GM12878 (cell line): ENCODE measurements at regions not wholly inside any gene's neighbourhood (a gene's known extent, or its start where the extent isn't known, plus 50 kb on each side); places are given as distances from the start of the nearest gene placed in this dataset.

Source experiments
- ATAC-seq: fragments of 200-7000 bp; cut with Tn5 transposase; 3 replicates; pipeline ENCODE4 v1.9.1; 2020; ENCODE audit warnings: mild to moderate bottlenecking, moderate library complexity
- BruUV-seq: library from RNA; stranded (reverse); fragments of 400-500 nt; replicated peaks from 2 replicates; lab custom pipeline; 2021; lab: Mats Ljungman, UMichigan
- CTCF ChIA-PET: fragments of 300-600 bp; sonication (Branson Sonifier 250); formaldehyde crosslinking; extraction: SDS; loops from one replicate; lab custom pipeline; 2021; ENCODE audit warnings: inconsistent platforms; lab: Yijun Ruan, JAX
- POLR2A ChIA-PET: fragments of 350-600 bp; formaldehyde crosslinking; extraction: SDS; loops from one replicate; lab custom pipeline; 2021; ENCODE audit warnings: inconsistent platforms; lab: Charles Lee
- RAD21 ChIA-PET: fragments of 300-600 bp; sonication (Branson Sonifier 250); formaldehyde crosslinking; loops from one replicate; lab custom pipeline; 2023; ENCODE audit warnings: antibody characterized with exemption; ENCODE audit not compliant: unreplicated experiment; lab: Charles Lee
- SMC1A ChIA-PET: fragments of 300-600 bp; sonication (Branson Sonifier 250); formaldehyde crosslinking; loops from one replicate; lab custom pipeline; 2023; ENCODE audit not compliant: unreplicated experiment, uncharacterized antibody; lab: Charles Lee
- DNase-seq: peaks from one replicate; pipeline ENCODE4 v3.0.0-alpha.2; 2011; ENCODE audit warnings: low read depth, low spot score
- FAIRE-seq: peaks from 3 replicates; lab custom pipeline; 2011; peaks lifted over from hg19 to GRCh38; lab: Jason Lieb, UNC
- H2AFZ ChIP-seq: 2 replicates; pipeline ENCODE4 v1.6.0; 2011; ENCODE audit warnings: low read depth, low read length, control low read depth; ENCODE audit not compliant: control insufficient read depth
- H3K27ac ChIP-seq: 2 replicates; pipeline ENCODE4 v1.5.1; 2011; ENCODE audit warnings: control low read depth; ENCODE audit not compliant: control insufficient read depth, insufficient read depth
- H3K27me3 ChIP-seq, 2 experiments: replicated peaks in 1 of 2; 2 replicates each; pipeline versions ENCODE4 v1.6.0 to v1.6.1; 2011; ENCODE audit warnings: low read length in 1 of 2; ENCODE audit not compliant: control insufficient read depth in 2 of 2, insufficient read depth in 2 of 2
- H3K36me3 ChIP-seq, 2 experiments: 2 replicates each; pipeline ENCODE4 v1.5.1; 2011; ENCODE audit warnings: low read length in 1 of 2; ENCODE audit not compliant: control insufficient read depth in 2 of 2, insufficient read depth in 2 of 2
- H3K4me1 ChIP-seq: 2 replicates; pipeline ENCODE4 v1.6.1; 2011; ENCODE audit warnings: mild to moderate bottlenecking, low read length, moderate library complexity, mixed read lengths; ENCODE audit not compliant: control insufficient read depth, insufficient read depth
- H3K4me2 ChIP-seq: 2 replicates; pipeline ENCODE4 v1.6.0; 2011; ENCODE audit warnings: control low read depth; ENCODE audit not compliant: control insufficient read depth, insufficient read depth
- H3K4me3 ChIP-seq: fragments of 200-600 bp; sonication (generic); 2 replicates; pipeline ENCODE4 v1.5.1; 2016
- H3K79me2 ChIP-seq: 2 replicates; pipeline ENCODE4 v1.6.0; 2011; ENCODE audit warnings: low read length; ENCODE audit not compliant: control insufficient read depth, insufficient read depth
- H3K9ac ChIP-seq: 2 replicates; pipeline ENCODE4 v1.8.0; 2011; ENCODE audit warnings: low read length, control low read depth, mixed read lengths; ENCODE audit not compliant: control insufficient read depth, insufficient read depth
- H3K9me3 ChIP-seq: replicated peaks from 3 replicates; pipeline ENCODE4 v1.5.1; 2011; ENCODE audit warnings: mild to moderate bottlenecking, low read length; ENCODE audit not compliant: control insufficient read depth, insufficient read depth
- H4K20me1 ChIP-seq: 2 replicates; pipeline ENCODE4 v1.6.0; 2011; ENCODE audit not compliant: control insufficient read depth, insufficient read depth
- HCFC1 ChIP-seq: fragments of 150-350 bp; IDR thresholded peaks from 2 replicates; pipeline ENCODE4 v1.6.1; 2014; ENCODE audit warnings: low read length
- MEF2A ChIP-seq: IDR thresholded peaks from 2 replicates; pipeline ENCODE4 v1.6.1; 2011; ENCODE audit warnings: low read depth, mild to moderate bottlenecking, low read length, moderate library complexity; ENCODE audit not compliant: insufficient read depth
- MLLT1 ChIP-seq: fragments of 450-650 bp; IDR thresholded peaks from 2 replicates; pipeline ENCODE4 v1.6.1; 2016; ENCODE audit warnings: mild to moderate bottlenecking
- MTA2 ChIP-seq: fragments of 450-650 bp; IDR thresholded peaks from 2 replicates; pipeline ENCODE4 v1.6.1; 2016; ENCODE audit warnings: low read depth, mild to moderate bottlenecking, moderate library complexity
- NFIC ChIP-seq: IDR thresholded peaks from 2 replicates; pipeline ENCODE4 v1.6.1; 2012; ENCODE audit warnings: low read depth, mild to moderate bottlenecking, inconsistent platforms, low read length, moderate library complexity
- NFYB ChIP-seq: IDR thresholded peaks from 2 replicates; pipeline ENCODE4 v1.6.1; 2011; ENCODE audit warnings: low read depth, mild to moderate bottlenecking, low read length, improper control_type of control experiment, moderate library complexity; ENCODE audit not compliant: insufficient read depth
- POLR2A ChIP-seq: IDR thresholded peaks from 2 replicates; pipeline ENCODE4 v1.6.1; 2011; ENCODE audit warnings: low read depth, mild to moderate bottlenecking, low read length
- RBBP5 ChIP-seq: fragments of 200-600 bp; sonication (generic); conservative IDR thresholded peaks from 2 replicates; pipeline ENCODE4 v1.6.1; 2016
- STAT1 ChIP-seq: fragments of 450-650 bp; conservative IDR thresholded peaks from 2 replicates; pipeline ENCODE4 v1.6.1; 2014; ENCODE audit warnings: antibody characterized with exemption, mild to moderate bottlenecking
- SUPT20H ChIP-seq: IDR thresholded peaks from 2 replicates; pipeline ENCODE4 v1.6.1; 2011; ENCODE audit warnings: low read depth, mild to moderate bottlenecking, low read length, moderate library complexity, borderline replicate concordance; ENCODE audit not compliant: control insufficient read depth
- YBX1 ChIP-seq: fragments of 450-650 bp; IDR thresholded peaks from 2 replicates; pipeline ENCODE4 v1.6.1; 2016; ENCODE audit warnings: antibody characterized with exemption
- ZNF217 ChIP-seq: fragments of 450-650 bp; IDR thresholded peaks from 2 replicates; pipeline ENCODE4 v1.6.1; 2017; ENCODE audit warnings: antibody characterized with exemption, mild to moderate bottlenecking
- WGBS: methylation state at CpG from one replicate; pipeline ENCODE4 v1.1.6; 2016; ENCODE audit warnings: low lambda C conversion rate; ENCODE audit not compliant: insufficient replicate concordance, insufficient coverage; ENCODE audit errors: missing lambda C conversion rate; 5-methylcytosine and 5-hydroxymethylcytosine counted together
- in situ Hi-C: fragments of 300-500 bp; cut with MboI; formaldehyde crosslinking; loops from 9 replicates; pipeline ENCODE4 v1.14.3; 2018; ENCODE audit warnings: mixed read lengths
- intact Hi-C: fragments of 100-400 bp; cut with micrococcal nuclease; formaldehyde crosslinking; loops from one replicate; pipeline ENCODE4 v1.14.2; 2022; ENCODE audit not compliant: unreplicated experiment

GRCh38 chr13:76489274-76489673 is 396.9 kb downstream of the KCTD12 start:
- H3K4me1 ChIP-seq: no peaks in the 10 kb centered on the region
- RAD21 ChIA-PET: no interaction called here
- no peak overlapping the region for H3K27ac ChIP-seq
- no peak for ATAC-seq
- no peaks in the 10 kb centered on the region for H3K79me2 ChIP-seq
- no peak for DNase-seq
- TF ChIP-seq MTA2 (no peak), HCFC1 (no peak), STAT1 (no peak), SUPT20H (no peak), MLLT1 (no peak), MEF2A (no peak), ZNF217 (no peak), NFIC (no peak), NFYB (no peak), YBX1 (no peak), POLR2A (no peak), RBBP5 (no peak)
- H3K4me3 ChIP-seq: no peak overlapping the region
- no peaks in the 10 kb centered on the region for H4K20me1 ChIP-seq
- no peaks in the 10 kb centered on the region for H3K9me3 ChIP-seq
- POLR2A ChIA-PET: interaction anchor here (0.6 kb wide), 1 partner anchor 263 kb away, joined by 4 read pairs; no protein-coding TSS in a partner anchor
- intact Hi-C loops (no loop called here), in situ Hi-C loops (no loop called here)
- SMC1A ChIA-PET: no interaction called here
- FAIRE-seq: no peak
- no peak overlapping the region for H3K9ac ChIP-seq
- 88% methylated on average over 1 of the region's 1 CpG for WGBS
- CTCF ChIA-PET: interaction anchor here (1.3 kb wide), 1 partner anchor 415 kb away, joined by 4 read pairs; no protein-coding TSS in a partner anchor
- no peak overlapping the region for H3K4me2 ChIP-seq
- no peak overlapping the region for H2AFZ ChIP-seq
- BruUV-seq: no TSS peak
- no peaks in the 10 kb centered on the region for H3K27me3 ChIP-seq
- no peaks in the 10 kb centered on the region for H3K36me3 ChIP-seq
